Kidney (tissue), 13 donors: ENCODE measurements at regions not wholly inside any gene's neighbourhood (a gene's known extent, or its start where the extent isn't known, plus 50 kb on each side); places are given as distances from the start of the nearest gene placed in this dataset.

Experiments used
- DNase-seq, 5 donors: peaks; one replicate each; pipeline ENCODE4 v3.0.0-alpha.2; 2013 to 2020
- FAIRE-seq: peaks from 2 replicates; lab custom pipeline; 2012; peaks lifted over from hg19 to GRCh38; lab: Jason Lieb, UNC
- H3K27ac ChIP-seq, 2 donors: one replicate each; pipeline ENCODE4 v1.7.0; 2013; ENCODE audit warnings: low read depth in 2 of 2, low read length in 2 of 2, inconsistent platforms in 1 of 2
- H3K27me3 ChIP-seq: one replicate; pipeline ENCODE4 v1.7.1; 2013; ENCODE audit warnings: low read length, inconsistent platforms; ENCODE audit not compliant: control insufficient read depth, insufficient read depth
- H3K36me3 ChIP-seq, 3 donors: one replicate each; pipeline versions ENCODE4 v1.7.0 to v1.7.1; 2013; ENCODE audit warnings: low read length in 3 of 3, control low read depth in 1 of 3, inconsistent platforms in 1 of 3; ENCODE audit not compliant: insufficient read depth in 3 of 3, control insufficient read depth in 2 of 3
- H3K4me1 ChIP-seq, 3 donors: one replicate each; pipeline versions ENCODE4 v1.7.0 to v1.7.1; 2013; ENCODE audit warnings: low read length in 3 of 3, inconsistent platforms in 1 of 3, low read depth in 1 of 3; ENCODE audit not compliant: control insufficient read depth in 2 of 3, insufficient read depth in 2 of 3
- H3K4me3 ChIP-seq, 3 donors: one replicate each; pipeline versions ENCODE4 v1.7.0 to v1.8.1; 2013; ENCODE audit warnings: low read length in 3 of 3, control low read depth in 1 of 3, inconsistent platforms in 1 of 3
- H3K9ac ChIP-seq, 3 donors: one replicate each; pipeline versions ENCODE4 v1.7.0 to v1.7.1; 2013; ENCODE audit warnings: low read length in 3 of 3, control low read depth in 1 of 3, inconsistent platforms in 1 of 3
- H3K9me3 ChIP-seq, 3 donors: one replicate each; pipeline versions ENCODE4 v1.7.0 to v1.7.1; 2013; ENCODE audit warnings: low read length in 3 of 3, control low read depth in 1 of 3, inconsistent platforms in 1 of 3; ENCODE audit not compliant: control insufficient read depth in 2 of 3, insufficient read depth in 1 of 3
- CTCF ChIP-seq: IDR thresholded peaks from 3 replicates; pipeline ENCODE4 v1.5.1; 2012; ENCODE audit warnings: mild to moderate bottlenecking, moderate library complexity, borderline replicate concordance; ENCODE audit not compliant: insufficient read depth; ENCODE audit errors: extremely low read depth
- intact Hi-C: fragments of 100-400 bp; cut with DNase I; formaldehyde crosslinking; loops from one replicate; pipeline ENCODE4 v1.11.1; 2022
- donor health status: control.
- donor health status: control.
- donor health status: control.
- donor health status: control.
- donor health status: control.
- donor health status: DM: yes; HTN: yes; CAD: no.
- donor health status: Normal renal cell carcinoma (clear cell type).

- FAIRE-seq (no peak), DNase-seq (peak in 3 of 5 donors; percentile 8 to 22 (median 10))
- intact Hi-C loops = no loop called here
- Histone ChIP-seq H3K9ac (no peak overlapping the region), H3K36me3 (no peaks in the 10 kb centered on the region), H3K27ac (no peak overlapping the region), H3K4me3 (no peak overlapping the region), H3K27me3 (no peaks in the 10 kb centered on the region), H3K9me3 (no peaks in the 10 kb centered on the region), H3K4me1 (no peaks in the 10 kb centered on the region)
- no peak for TF ChIP-seq CTCF
Observed at GRCh38 chr12:60201891-60202290, 606.1 kb downstream of the SLC16A7 start.

GRCh38 chr12:60205500-60205899 lies 609.7 kb downstream of the SLC16A7 start:
- Histone ChIP-seq H3K4me1 (no peaks in the 10 kb centered on the region), H3K27ac (no peak overlapping the region), H3K9me3 (no peaks in the 10 kb centered on the region), H3K27me3 (no peaks in the 10 kb centered on the region), H3K4me3 (no peak overlapping the region), H3K36me3 (no peaks in the 10 kb centered on the region), H3K9ac (no peak overlapping the region)
- intact Hi-C loops = no loop called here
- DNase-seq (peak in 1 of 5 donors; percentile 4), FAIRE-seq (no peak)
- TF ChIP-seq CTCF = no peak

- H3K27me3 ChIP-seq = no peaks in the 10 kb centered on the region
- H3K9ac ChIP-seq = no peak overlapping the region
- H3K36me3 ChIP-seq = no peaks in the 10 kb centered on the region
- H3K4me3 ChIP-seq = no peak overlapping the region
- no peaks in the 10 kb centered on the region for H3K4me1 ChIP-seq
- no peak overlapping the region for H3K27ac ChIP-seq
- no peak for DNase-seq
- no peak for FAIRE-seq
- TF ChIP-seq CTCF = no peak
- intact Hi-C loops = no loop called here
- no peaks in the 10 kb centered on the region for H3K9me3 ChIP-seq
Observed at GRCh38 chr12:60209521-60209920, 613.7 kb downstream of the SLC16A7 start.

GRCh38 chr12:60209933-60210332 lies 614.1 kb downstream of the SLC16A7 start:
- no peak overlapping the region for H3K27ac ChIP-seq
- FAIRE-seq = no peak
- H3K27me3 ChIP-seq = no peaks in the 10 kb centered on the region
- no peak overlapping the region for H3K9ac ChIP-seq
- peak in 1 of 5 donors; percentile 14 for DNase-seq
- TF ChIP-seq CTCF = no peak
- no peak overlapping the region for H3K4me3 ChIP-seq
- intact Hi-C loops = no loop called here
- no peaks in the 10 kb centered on the region for H3K9me3 ChIP-seq
- H3K36me3 ChIP-seq = no peaks in the 10 kb centered on the region
- H3K4me1 ChIP-seq = no peaks in the 10 kb centered on the region
